Activated T-cell treated with anti-CD3 and anti-CD28 coated beads, Interleukin-2, amount 50 U/mL, for 4 hours (primary cell): ENCODE measurements at regions not wholly inside any gene's neighbourhood (a gene's known extent, or its start where the extent isn't known, plus 50 kb on each side); places are given as distances from the start of the nearest gene placed in this dataset.
A peak's percentile ranks its signal among the peaks of the same experiment; 100 is the strongest.
"Not testable (repeated sequence)": the region's sequence is repeated elsewhere in the genome, so short reads cannot be mapped to it uniquely, and the experiment has no call there.

Experiments used
- ATAC-seq, 2 donors: fragments of 200-7000 bp; cut with Tn5 transposase; one replicate each; pipeline ENCODE4 v1.10.0; 2021
- DNase-seq: peaks from one replicate; pipeline ENCODE4 v3.0.0-alpha.2; 2020
- H3K27me3 Mint-ChIP-seq: one replicate; pipeline ENCODE4 v1.8.0; 2021; ENCODE audit warnings: low read depth, mixed read lengths
- H3K36me3 Mint-ChIP-seq: one replicate; pipeline ENCODE4 v1.8.0; 2022; ENCODE audit warnings: mixed read lengths; ENCODE audit not compliant: insufficient read depth
- H3K4me1 Mint-ChIP-seq: one replicate; pipeline ENCODE4 v1.8.0; 2021; ENCODE audit warnings: low read depth, mixed read lengths
- H3K4me3 Mint-ChIP-seq: one replicate; pipeline ENCODE4 v1.8.0; 2021; ENCODE audit warnings: mild to moderate bottlenecking, moderate library complexity, mixed read lengths
- H3K9me3 Mint-ChIP-seq: one replicate; pipeline ENCODE4 v1.8.0; 2021; ENCODE audit warnings: mixed read lengths

DNA sequence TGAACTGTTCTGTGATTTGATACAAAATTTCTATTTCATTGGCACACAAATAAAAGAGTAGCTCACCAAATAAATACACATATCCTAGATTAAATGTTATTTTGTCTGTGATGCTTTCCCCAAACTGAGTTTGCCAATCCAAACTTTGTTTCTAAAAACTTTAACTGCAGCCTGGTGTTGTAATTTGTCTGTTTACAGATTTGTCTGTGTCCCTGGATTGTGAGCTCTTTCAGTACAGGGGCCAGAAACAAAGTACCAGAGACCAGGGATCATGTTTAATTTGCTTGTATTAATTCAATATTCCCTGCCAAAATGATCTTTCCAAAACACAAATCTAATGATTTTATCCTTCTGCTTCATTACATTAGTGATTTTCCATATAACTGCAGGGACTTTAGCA is 1044.6 kb upstream of the GJE1 start:
- no peak overlapping the region for H3K4me3 Mint-ChIP-seq
- DNase-seq = no peak

DNA sequence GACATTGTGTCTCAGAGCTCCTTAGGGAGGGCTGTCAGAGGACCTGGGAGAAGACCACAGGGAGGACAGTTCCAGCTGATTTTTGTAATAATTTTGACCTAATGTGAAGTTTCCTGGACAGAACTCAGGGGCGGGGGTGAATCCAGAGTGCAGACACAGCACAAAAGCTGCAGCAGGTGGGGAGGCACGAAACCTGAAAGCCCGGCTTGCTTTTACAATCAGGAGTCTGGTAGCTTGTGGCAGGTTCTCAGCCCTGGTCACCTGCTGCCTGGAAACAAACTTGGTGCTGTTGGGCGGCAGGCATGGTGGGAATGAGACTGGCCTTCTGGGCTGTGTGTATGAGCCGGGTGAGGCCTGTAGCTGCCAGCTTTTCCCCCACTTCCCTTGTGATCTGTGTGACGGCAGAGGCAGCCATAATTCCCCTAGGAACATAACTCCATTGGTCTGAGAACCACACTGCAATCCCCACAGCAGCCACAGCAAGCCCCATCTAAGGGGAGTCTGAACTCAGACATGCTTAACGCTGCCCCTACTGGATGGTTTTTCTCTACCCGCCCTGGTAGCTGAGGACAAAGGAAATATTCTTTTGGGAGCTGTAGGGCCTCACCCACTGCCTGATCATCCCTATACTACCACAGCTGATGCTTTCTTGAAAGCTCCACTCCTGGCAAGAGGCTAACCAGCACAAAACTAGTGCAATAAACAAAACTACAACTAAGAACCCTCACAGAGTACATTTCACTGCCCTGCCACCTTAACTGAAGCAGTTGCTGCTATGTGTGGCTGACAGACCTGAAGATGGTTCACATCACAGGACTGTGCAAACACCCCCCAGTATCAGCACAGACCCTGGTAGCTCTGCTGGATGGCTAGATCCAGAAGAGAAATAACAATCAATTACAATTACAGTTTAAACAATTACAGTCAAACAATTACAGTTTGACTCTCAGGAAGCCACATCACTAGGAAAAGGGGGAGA is 1055.1 kb upstream of the GJE1 start:
- no peaks in the 10 kb centered on the region for H3K27me3 Mint-ChIP-seq
- peak; percentile 75 to 79 for ATAC-seq
- no peaks in the 10 kb centered on the region for H3K4me1 Mint-ChIP-seq
- no peak for DNase-seq
- no peak overlapping the region for H3K4me3 Mint-ChIP-seq
- H3K9me3 Mint-ChIP-seq = no peaks in the 10 kb centered on the region
- H3K36me3 Mint-ChIP-seq = no peaks in the 10 kb centered on the region

More for the DNA sequence above, 1044.6 kb upstream of the GJE1 start:
- no peaks in the 10 kb centered on the region for H3K36me3 Mint-ChIP-seq
- H3K4me1 Mint-ChIP-seq = no peaks in the 10 kb centered on the region
- ATAC-seq = no peak
- H3K9me3 Mint-ChIP-seq = no peaks in the 10 kb centered on the region
- H3K27me3 Mint-ChIP-seq = no peaks in the 10 kb centered on the region

DNA sequence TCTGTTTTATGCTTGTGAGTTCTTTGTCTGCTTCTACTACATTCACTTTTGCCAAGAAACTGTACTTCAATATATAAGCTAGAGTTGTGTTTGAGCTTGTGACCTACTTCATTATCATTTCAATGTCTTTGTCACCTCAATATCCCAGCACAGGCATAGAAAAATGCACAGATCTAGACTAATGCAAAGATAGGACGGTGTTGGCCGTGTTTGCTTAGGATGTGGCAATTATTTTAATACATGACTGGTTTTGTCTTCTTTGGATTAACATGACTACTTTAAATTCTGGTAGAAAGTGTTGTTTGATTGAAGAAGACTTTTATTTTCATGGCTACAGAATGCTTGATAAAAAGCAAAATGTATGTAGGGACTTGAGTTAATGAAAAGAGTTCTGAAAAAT is 1075.0 kb upstream of the GJE1 start:
- H3K4me3 Mint-ChIP-seq = no peak overlapping the region
- no peaks in the 10 kb centered on the region for H3K36me3 Mint-ChIP-seq
- H3K4me1 Mint-ChIP-seq = no peaks in the 10 kb centered on the region
- no peaks in the 10 kb centered on the region for H3K9me3 Mint-ChIP-seq
- no peak for DNase-seq
- H3K27me3 Mint-ChIP-seq = no peaks in the 10 kb centered on the region
- no peak for ATAC-seq

DNA sequence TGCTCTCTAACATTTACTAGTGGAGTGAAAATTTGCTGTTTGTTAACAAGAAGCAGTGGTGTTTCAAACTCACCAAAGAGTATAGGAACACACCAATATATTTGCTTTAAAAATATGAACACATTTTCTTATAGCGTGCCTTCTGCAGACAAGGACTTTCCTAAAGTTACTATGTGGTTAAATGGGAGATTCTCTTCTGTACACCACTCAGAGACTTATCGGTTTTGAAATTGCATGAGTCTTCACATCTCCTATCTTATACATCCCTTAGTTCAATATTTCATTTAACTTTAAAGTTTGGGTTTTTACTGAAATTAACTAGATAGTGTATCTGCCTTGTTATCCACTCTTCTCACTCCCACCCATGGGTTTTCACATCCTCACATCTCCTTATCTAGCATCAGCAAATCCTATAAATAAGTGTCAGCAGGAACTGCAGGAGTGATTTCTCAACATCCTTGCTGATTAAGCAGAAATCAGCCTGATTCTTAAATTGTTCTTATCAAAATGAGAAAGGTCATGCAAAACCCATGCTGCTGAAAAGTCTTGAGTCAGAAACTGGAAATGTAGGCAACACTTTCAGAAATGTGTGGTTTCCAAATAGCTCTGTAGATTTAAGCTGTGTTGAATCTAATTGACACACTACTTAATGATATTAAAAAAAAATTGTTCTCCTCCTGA is 1075.6 kb upstream of the GJE1 start:
- Mint-ChIP-seq H3K27me3 (no peaks in the 10 kb centered on the region), H3K4me1 (no peaks in the 10 kb centered on the region), H3K9me3 (no peaks in the 10 kb centered on the region), H3K36me3 (no peaks in the 10 kb centered on the region), H3K4me3 (no peak overlapping the region)
- ATAC-seq (no peak), DNase-seq (no peak)

DNA sequence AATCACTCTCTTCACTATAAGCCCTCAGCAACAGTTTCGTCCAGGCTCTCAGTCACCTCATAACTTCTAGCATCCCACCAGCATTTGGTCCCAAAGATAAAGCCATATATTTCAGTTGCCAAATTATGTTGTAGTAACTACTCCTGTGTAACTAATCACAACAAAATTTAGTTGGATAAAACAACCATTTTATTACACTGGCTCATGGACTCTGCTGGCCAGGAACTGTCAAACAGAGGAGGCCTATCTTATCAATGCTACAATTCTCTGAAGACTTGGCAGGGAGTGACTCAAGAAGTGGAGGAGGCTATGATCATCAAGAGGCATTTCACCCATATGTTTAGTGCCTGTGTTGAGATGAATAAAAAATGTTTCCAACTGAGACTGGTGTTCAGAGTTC is 1082.3 kb upstream of the GJE1 start:
- H3K27me3 Mint-ChIP-seq = no peaks in the 10 kb centered on the region
- no peak overlapping the region for H3K4me3 Mint-ChIP-seq
- ATAC-seq = no peak
- H3K4me1 Mint-ChIP-seq = no peaks in the 10 kb centered on the region
- no peak for DNase-seq
- H3K36me3 Mint-ChIP-seq = no peaks in the 10 kb centered on the region
- no peaks in the 10 kb centered on the region for H3K9me3 Mint-ChIP-seq

DNA sequence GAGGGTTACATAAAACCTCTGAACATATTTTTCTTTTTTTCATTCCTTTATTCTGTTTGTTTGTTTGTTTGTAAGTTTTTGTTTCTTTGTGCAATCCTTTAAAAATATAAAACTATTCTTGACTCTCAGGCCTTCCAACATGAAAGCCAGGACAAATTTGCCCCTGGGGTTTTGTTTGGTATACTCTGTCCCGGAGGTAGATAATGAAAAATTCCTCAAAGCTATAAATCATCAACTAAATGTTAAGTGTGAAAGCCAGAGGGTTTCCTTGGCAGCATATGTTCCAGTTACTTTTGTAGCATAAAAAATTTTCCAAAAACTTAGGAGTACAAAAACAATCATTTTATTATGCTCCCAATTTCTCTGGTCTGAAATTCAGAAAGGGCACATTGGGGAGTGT is 1084.3 kb upstream of the GJE1 start:
- Mint-ChIP-seq H3K4me3 (no peak overlapping the region), H3K27me3 (no peaks in the 10 kb centered on the region), H3K9me3 (no peaks in the 10 kb centered on the region), H3K4me1 (no peaks in the 10 kb centered on the region), H3K36me3 (no peaks in the 10 kb centered on the region)
- DNase-seq (no peak), ATAC-seq (no peak)

DNA sequence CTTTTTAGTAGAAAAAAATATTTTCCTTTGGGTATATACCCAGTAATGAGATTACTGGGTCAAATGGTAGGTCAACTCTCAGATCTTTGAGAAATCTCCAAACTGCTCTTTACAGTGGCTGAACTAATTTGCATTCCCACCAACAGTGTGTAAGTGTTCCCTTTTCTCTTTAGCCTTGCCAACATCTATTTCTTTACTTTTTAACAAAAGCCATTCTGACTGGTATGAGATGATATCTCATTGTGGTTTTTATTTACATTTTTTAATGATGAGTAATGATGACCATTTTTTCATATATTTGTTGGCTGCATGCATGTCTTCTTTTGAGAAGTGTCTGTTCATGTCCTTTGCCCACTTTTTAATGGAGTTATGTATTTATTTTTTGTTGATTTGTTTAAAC is 1086.2 kb upstream of the GJE1 start:
- not testable (repeated sequence) for H3K36me3 Mint-ChIP-seq, H3K27me3 Mint-ChIP-seq, H3K4me1 Mint-ChIP-seq, ATAC-seq, H3K4me3 Mint-ChIP-seq, H3K9me3 Mint-ChIP-seq, DNase-seq

DNA sequence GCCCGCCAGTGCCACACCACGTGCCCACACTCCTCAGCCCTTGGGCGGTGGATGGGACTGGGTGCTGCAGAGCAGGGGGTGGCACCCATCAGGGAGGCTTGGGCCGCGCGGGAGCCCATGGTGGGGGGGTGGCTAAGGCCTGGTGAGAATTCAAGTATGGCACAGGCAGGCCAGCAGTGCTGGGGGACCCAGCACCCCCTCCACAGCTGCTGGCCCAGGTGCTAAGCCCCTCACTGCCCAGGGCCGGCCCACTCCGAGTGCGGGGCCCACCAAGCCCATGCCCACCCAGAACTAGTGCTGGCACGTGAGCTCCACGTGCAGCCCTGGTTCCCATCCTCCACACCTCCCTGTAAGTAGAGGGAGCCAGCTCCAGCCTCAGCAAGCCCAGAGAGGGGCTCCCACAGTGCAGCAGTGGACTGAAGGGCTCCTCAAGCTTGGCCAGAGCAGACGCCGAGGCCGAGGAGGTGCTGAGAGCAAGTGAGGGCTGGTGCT is 1091.1 kb upstream of the GJE1 start:
- Mint-ChIP-seq H3K27me3 (no peaks in the 10 kb centered on the region), H3K4me3 (no peak overlapping the region), H3K4me1 (no peaks in the 10 kb centered on the region), H3K9me3 (no peaks in the 10 kb centered on the region), H3K36me3 (no peaks in the 10 kb centered on the region)
- no peak for DNase-seq
- no peak for ATAC-seq

DNA sequence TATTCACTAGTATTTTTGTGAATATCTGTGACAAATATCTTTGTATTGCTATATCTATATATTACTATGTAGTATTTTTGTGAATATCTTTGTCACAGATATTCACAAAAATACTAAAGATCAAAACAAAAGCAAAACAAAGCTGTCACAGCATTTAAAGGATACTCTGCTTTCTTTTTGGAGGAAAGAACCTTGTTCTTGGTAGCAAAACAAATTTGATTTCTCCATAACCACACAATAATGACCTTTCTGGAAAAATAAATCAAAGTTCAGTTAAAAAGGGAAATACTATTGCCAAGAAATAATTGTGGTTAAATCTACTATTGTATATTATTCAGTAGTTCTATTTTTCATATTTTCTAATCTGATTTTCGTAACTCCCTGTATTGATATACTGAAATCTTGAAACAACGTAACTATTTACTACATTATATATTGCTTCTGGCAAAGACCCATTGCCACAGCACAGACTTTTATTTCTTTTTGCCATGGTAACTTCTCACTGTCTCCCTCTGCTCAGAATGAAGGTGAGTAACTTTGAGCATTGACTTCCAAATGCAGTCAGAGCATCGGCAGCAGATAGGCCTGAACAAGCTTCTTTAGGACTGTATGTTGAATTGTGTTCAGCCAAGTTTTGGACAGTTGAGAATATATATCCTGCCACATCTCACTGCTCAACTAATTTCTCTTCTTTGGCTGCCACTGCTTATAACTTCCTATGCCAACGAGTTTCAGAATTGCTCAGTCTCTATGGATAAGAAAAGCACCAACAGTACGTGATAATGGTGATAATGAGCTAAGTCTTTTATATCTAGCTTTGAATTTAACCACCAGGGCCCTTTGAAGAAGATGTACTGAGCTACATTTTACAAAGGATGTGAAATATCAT is 1097.2 kb upstream of the GJE1 start:
- H3K27me3 Mint-ChIP-seq = no peaks in the 10 kb centered on the region
- H3K9me3 Mint-ChIP-seq = no peaks in the 10 kb centered on the region
- H3K36me3 Mint-ChIP-seq = no peaks in the 10 kb centered on the region
- DNase-seq = no peak
- no peaks in the 10 kb centered on the region for H3K4me1 Mint-ChIP-seq
- ATAC-seq = no peak
- H3K4me3 Mint-ChIP-seq = no peak overlapping the region

DNA sequence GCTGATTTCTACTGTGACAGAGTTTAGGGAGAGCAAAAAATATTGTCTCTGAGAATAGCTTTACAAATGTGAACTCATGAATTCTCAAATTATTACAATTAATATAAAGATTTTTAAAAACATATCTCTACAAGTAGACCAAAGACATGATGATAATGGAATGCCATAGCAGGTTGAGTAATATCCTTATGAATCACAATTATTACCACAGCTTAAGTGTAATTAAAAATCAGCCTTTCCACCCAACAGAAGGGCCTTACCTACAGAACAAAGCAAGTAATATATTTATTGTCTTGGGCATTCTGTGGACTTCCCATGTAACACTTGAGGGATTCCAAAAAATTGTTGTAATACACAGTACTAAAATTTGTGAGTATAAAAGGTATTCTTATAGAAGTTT is 1099.6 kb upstream of the GJE1 start:
- Mint-ChIP-seq H3K36me3 (no peaks in the 10 kb centered on the region), H3K4me1 (no peaks in the 10 kb centered on the region), H3K9me3 (no peaks in the 10 kb centered on the region), H3K27me3 (no peaks in the 10 kb centered on the region), H3K4me3 (no peak overlapping the region)
- no peak for ATAC-seq
- no peak for DNase-seq

DNA sequence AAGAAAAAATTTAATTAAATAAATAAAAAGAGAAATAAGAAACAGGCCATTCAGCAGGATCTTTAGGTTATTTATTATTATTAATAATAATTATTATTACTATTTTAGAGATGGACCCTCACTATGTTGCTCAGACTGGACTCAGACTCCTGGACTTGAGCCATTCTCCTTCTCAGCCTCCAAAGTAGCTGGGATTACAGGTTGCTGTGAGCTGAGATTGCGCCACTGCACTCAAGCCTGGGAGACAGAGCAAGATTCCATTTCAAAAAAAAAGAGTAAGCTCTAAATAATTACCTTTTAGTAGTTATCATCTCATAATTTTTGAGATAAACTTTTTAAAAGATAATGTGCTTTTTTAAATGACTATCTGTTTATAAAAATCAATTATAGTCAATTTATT is 1102.8 kb upstream of the GJE1 start:
- Mint-ChIP-seq H3K4me3 (no peak overlapping the region), H3K9me3 (no peaks in the 10 kb centered on the region), H3K27me3 (no peaks in the 10 kb centered on the region), H3K36me3 (no peaks in the 10 kb centered on the region), H3K4me1 (no peaks in the 10 kb centered on the region)
- ATAC-seq (no peak), DNase-seq (no peak)

DNA sequence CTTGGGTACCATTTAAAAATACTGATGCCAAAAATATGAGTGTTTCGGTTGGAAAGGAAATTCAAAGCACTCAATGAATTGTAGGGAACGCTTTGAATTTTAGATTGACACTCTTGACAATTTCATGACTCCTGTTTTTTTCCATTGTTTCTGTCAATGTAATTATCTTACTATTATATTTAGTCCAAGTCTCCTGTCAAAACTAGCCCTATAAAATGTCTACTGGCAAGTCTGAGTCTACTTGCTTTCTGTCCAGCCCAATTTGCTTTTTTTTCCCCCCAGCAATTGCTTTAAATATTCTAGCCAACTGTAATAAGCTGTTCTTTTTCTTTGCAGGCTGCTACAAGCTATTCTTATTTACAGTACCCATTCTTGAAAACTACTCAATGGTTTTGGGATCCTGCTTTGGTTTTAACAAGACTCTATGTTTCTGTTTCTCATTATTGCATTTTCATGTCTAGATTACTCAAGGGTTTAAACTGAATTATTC is 1103.9 kb upstream of the GJE1 start:
- DNase-seq (no peak), ATAC-seq (no peak)
- Mint-ChIP-seq H3K36me3 (no peaks in the 10 kb centered on the region), H3K4me1 (no peaks in the 10 kb centered on the region), H3K4me3 (no peak overlapping the region), H3K9me3 (no peaks in the 10 kb centered on the region), H3K27me3 (no peaks in the 10 kb centered on the region)

DNA sequence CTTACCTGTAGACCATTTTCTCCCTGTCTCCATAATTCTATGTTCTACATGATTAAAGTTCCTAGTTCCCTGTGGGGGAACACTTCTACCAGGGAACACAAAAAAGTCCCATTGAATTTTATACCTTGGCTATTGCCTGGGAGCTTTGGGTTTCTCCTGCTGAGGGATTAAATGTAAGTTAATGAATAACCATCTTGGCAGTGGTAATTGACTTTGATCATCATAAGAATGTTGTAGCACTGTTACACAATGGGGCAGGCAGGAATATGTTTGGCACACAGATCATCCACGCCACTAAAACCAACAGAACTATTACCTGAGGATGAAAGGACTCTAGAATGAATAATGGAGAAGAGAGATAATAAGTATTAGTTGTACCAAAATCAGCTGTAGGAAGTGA is 1106.2 kb upstream of the GJE1 start:
- DNase-seq = no peak
- H3K9me3 Mint-ChIP-seq = peaks cover 3% of the 10 kb centered on the region
- H3K4me1 Mint-ChIP-seq = no peaks in the 10 kb centered on the region
- H3K4me3 Mint-ChIP-seq = no peak overlapping the region
- H3K27me3 Mint-ChIP-seq = no peaks in the 10 kb centered on the region
- no peaks in the 10 kb centered on the region for H3K36me3 Mint-ChIP-seq
- no peak for ATAC-seq

DNA sequence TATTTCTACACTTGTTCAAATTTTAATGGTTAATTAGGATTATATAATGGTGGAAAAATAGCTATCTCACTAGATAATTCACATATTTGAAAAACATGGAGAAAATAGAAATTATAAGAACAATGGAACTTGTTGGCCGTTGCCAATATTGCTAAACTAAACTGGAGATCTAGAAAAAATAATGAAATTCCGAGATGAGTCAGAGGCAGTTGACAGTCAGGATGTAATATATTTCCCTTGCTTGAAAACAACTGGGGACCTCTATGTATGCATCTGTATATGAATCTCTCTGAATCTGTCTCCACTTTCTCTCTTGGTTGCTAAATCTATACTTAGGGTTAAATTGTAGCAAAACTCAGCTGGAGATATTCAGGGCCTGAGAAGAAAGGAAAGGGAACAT is 1108.2 kb upstream of the GJE1 start:
- Mint-ChIP-seq H3K4me3 (no peak overlapping the region), H3K4me1 (no peaks in the 10 kb centered on the region), H3K36me3 (no peaks in the 10 kb centered on the region), H3K27me3 (no peaks in the 10 kb centered on the region), H3K9me3 (peaks cover 3% of the 10 kb centered on the region)
- ATAC-seq (no peak), DNase-seq (no peak)
